ENCODE measurements at regions not wholly inside any gene's neighbourhood (a gene's known extent, or its start where the extent isn't known, plus 50 kb on each side); places are given as distances from the start of the nearest gene placed in this dataset.

- TF ChIP-seq MAX (IDR thresholded peaks at IDR 0.05; ENCODE audit: low read depth) (no peak), GABPA (IDR thresholded peaks at IDR 0.05; ENCODE audit: low read depth) (no peak), NRF1 (IDR thresholded peaks at IDR 0.05; ENCODE audit: low read depth, low read length) (no peak), MXI1 (IDR thresholded peaks at IDR 0.05; ENCODE audit: low read depth, low read length) (no peak; the same call in 1 of the 2 replicates), USF1 (IDR thresholded peaks at IDR 0.05; ENCODE audit: borderline replicate concordance, low read depth) (no peak), SIN3A (IDR thresholded peaks at IDR 0.05; ENCODE audit: borderline replicate concordance, low read depth, low read length) (no peak), ZBTB33 (IDR thresholded peaks at IDR 0.05; ENCODE audit: borderline replicate concordance, low read depth) (no peak), TAF1 (IDR thresholded peaks at IDR 0.05; ENCODE audit: borderline replicate concordance, low read depth, low read length) (no peak), TCF12 (IDR thresholded peaks at IDR 0.05) (no peak; the same call in 1 of the 2 replicates), FOXJ3 (CRISPR knock-in tag; IDR thresholded peaks at IDR 0.05) (0 out of 2 replicates have a peak, but pooled peaks have one; percentile 56)
These were observed 419.6 kb downstream of the SOX11 start (continued) for GRCh38 chr2:6111781-6112261.

- no peaks in the 10 kb centered on the region for H3K27me3 ChIP-seq (ENCODE audit: insufficient read depth)
- DNase-seq, result no peak
- WGBS (ENCODE audit: low lambda C conversion rate), result 48% methylated on average over 4 of the region's 4 CpGs
- no peak overlapping the region for H3K9ac ChIP-seq
- no peak overlapping the region for H3K27ac ChIP-seq (ENCODE audit: low read depth in 2 of 2, low read length in 1 of 2)
- no peak overlapping the region for H2AFZ ChIP-seq (ENCODE audit: low read depth)
- H4K20me1 ChIP-seq (ENCODE audit: insufficient read depth), result no peaks in the 10 kb centered on the region
- H3K36me3 ChIP-seq (replicated peaks in 1 of 2; ENCODE audit: control insufficient read depth in 1 of 2, insufficient read depth in 2 of 2, low read length in 1 of 2), result no peaks in the 10 kb centered on the region
- ChIA-PET CTCF (interaction anchor here (1.3 kb wide), 1 partner anchor 659 kb away, joined by 3 read pairs; no protein-coding TSS in a partner anchor), POLR2A (no interaction called here)
- no peaks in the 10 kb centered on the region for H3K9me2 ChIP-seq
- H3K4me1 ChIP-seq (ENCODE audit: control insufficient read depth in 1 of 2, insufficient read depth in 2 of 2, low read depth in 1 of 2, low read length in 1 of 2), result peaks cover 0 to 17% of the 10 kb centered on the region in 2 experiments; a peak in 2 of 4 replicates
- H3F3A ChIP-seq (replicated peaks; ENCODE audit: insufficient read depth), result no peaks in the 10 kb centered on the region
- H3K4me2 ChIP-seq, result no peak overlapping the region
- no peak overlapping the region for H3K4me3 ChIP-seq (ENCODE audit: low read depth in 2 of 2, low read length in 1 of 2)
- H3K9me3 ChIP-seq, result no peaks in the 10 kb centered on the region
- no peaks in the 10 kb centered on the region for H3K79me2 ChIP-seq (ENCODE audit: insufficient read depth)
- no peak for TF ChIP-seq ELF1 (IDR thresholded peaks at IDR 0.05)
- no peak for TF ChIP-seq TCF12 (IDR thresholded peaks at IDR 0.05)
- TF ChIP-seq EZH2phosphoT487 (IDR thresholded peaks at IDR 0.05; ENCODE audit: borderline replicate concordance, low read depth), result no peak
- no peak for TF ChIP-seq MAX (IDR thresholded peaks at IDR 0.05; ENCODE audit: low read depth)
- no peak for TF ChIP-seq REST (IDR thresholded peaks at IDR 0.05; ENCODE audit: low read depth, low read length)
- TF ChIP-seq GABPA (IDR thresholded peaks at IDR 0.05; ENCODE audit: low read depth), result no peak
- TF ChIP-seq IRF3 (IDR thresholded peaks at IDR 0.05; ENCODE audit: low read depth, low read length), result no peak
- TF ChIP-seq EP300 (IDR thresholded peaks at IDR 0.05; ENCODE audit: borderline replicate concordance in 1 of 2, low read depth in 1 of 2, low read length in 1 of 2), result no peak
- no peak for TF ChIP-seq RFX5 (IDR thresholded peaks at IDR 0.05; ENCODE audit: low read length)
- no peak for TF ChIP-seq MEF2A (IDR thresholded peaks at IDR 0.05; ENCODE audit: borderline replicate concordance, low read depth)
- no peak for TF ChIP-seq MXI1 (IDR thresholded peaks at IDR 0.05; ENCODE audit: low read depth, low read length)
- TF ChIP-seq FOXJ3 (CRISPR knock-in tag; IDR thresholded peaks at IDR 0.05), result no peak
- no peak for TF ChIP-seq TAF1 (IDR thresholded peaks at IDR 0.05; ENCODE audit: borderline replicate concordance, low read depth, low read length)
- TF ChIP-seq NRF1 (IDR thresholded peaks at IDR 0.05; ENCODE audit: low read depth, low read length), result no peak
- TF ChIP-seq SIN3A (IDR thresholded peaks at IDR 0.05; ENCODE audit: borderline replicate concordance, low read depth, low read length), result no peak
- no peak for TF ChIP-seq POLR2AphosphoS5 (IDR thresholded peaks at IDR 0.05; ENCODE audit: low read depth, low read length)
- no peak for TF ChIP-seq USF1 (IDR thresholded peaks at IDR 0.05; ENCODE audit: borderline replicate concordance, low read depth)
- TF ChIP-seq USF2 (IDR thresholded peaks at IDR 0.05; ENCODE audit: borderline replicate concordance, low read depth, low read length), result no peak
These were observed 421.6 kb downstream of the SOX11 start for GRCh38 chr2:6113786-6114185.

All from SK-N-SH (cell line).